Endodermal cell (in vitro differentiated cells): ENCODE measurements at regions not wholly inside any gene's neighbourhood (a gene's known extent, or its start where the extent isn't known, plus 50 kb on each side); places are given as distances from the start of the nearest gene placed in this dataset.

Experiments
- DNase-seq: peaks from one replicate; pipeline ENCODE4 v3.0.0-alpha.2; 2017
- H3K27ac ChIP-seq: 2 replicates; pipeline ENCODE4 v1.5.1; 2013; ENCODE audit warnings: mild to moderate bottlenecking, low read depth, low read length, moderate library complexity
- H3K27me3 ChIP-seq: 2 replicates; pipeline ENCODE4 v1.6.1; 2013; ENCODE audit warnings: mild to moderate bottlenecking, low read length, moderate library complexity; ENCODE audit not compliant: insufficient read depth, control insufficient read depth, poor library complexity, severe bottlenecking
- H3K36me3 ChIP-seq: 2 replicates; pipeline ENCODE4 v1.7.0; 2013; ENCODE audit warnings: mild to moderate bottlenecking, low read length, moderate library complexity; ENCODE audit not compliant: control insufficient read depth, insufficient read depth
- H3K4me1 ChIP-seq: one replicate; pipeline ENCODE4 v1.7.0; 2013; ENCODE audit warnings: low read length; ENCODE audit not compliant: control insufficient read depth, insufficient read depth
- H3K4me3 ChIP-seq: 2 replicates; pipeline ENCODE4 v1.5.1; 2013; ENCODE audit warnings: mild to moderate bottlenecking, low read length, moderate library complexity
- H3K9ac ChIP-seq: 2 replicates; pipeline ENCODE4 v1.6.1; 2013; ENCODE audit warnings: mild to moderate bottlenecking, low read length, moderate library complexity; ENCODE audit not compliant: poor library complexity, severe bottlenecking; ENCODE audit errors: extremely low read depth
- H3K9me3 ChIP-seq: 2 replicates; pipeline ENCODE4 v1.6.1; 2013; ENCODE audit warnings: mild to moderate bottlenecking, low read length, moderate library complexity; ENCODE audit not compliant: control insufficient read depth
- H3K27ac Mint-ChIP-seq: 2 replicates; pipeline ENCODE4 v1.8.0; 2020; ENCODE audit warnings: mixed read lengths
- H3K27me3 Mint-ChIP-seq: 2 replicates; pipeline ENCODE4 v1.8.0; 2021; ENCODE audit warnings: mild to moderate bottlenecking, mixed read lengths; ENCODE audit not compliant: insufficient read depth
- H3K36me3 Mint-ChIP-seq: 2 replicates; pipeline ENCODE4 v1.8.0; 2020; ENCODE audit warnings: low read depth, mixed read lengths
- H3K4me1 Mint-ChIP-seq: 2 replicates; pipeline ENCODE4 v1.8.0; 2020; ENCODE audit warnings: mixed read lengths
- H3K4me3 Mint-ChIP-seq: 2 replicates; pipeline ENCODE4 v1.8.0; 2020; ENCODE audit warnings: mild to moderate bottlenecking, moderate library complexity, mixed read lengths
- H3K9me3 Mint-ChIP-seq: 2 replicates; pipeline ENCODE4 v1.8.0; 2020; ENCODE audit warnings: mild to moderate bottlenecking, mixed read lengths
- WGBS, 2 experiments: methylation state at CpG; one replicate each; pipeline versions ENCODE4 v1.1.5 to v1.1.7; 2013; ENCODE audit warnings: missing lambda C conversion rate in 2 of 2, mixed read lengths in 1 of 2; ENCODE audit not compliant: insufficient coverage in 1 of 2, insufficient read length in 1 of 2; 5-methylcytosine and 5-hydroxymethylcytosine counted together
- TF ChIP-seq, protein P1 (sequence below): fragments of 200-600 bp; sonication (generic); conservative IDR thresholded peaks from 2 replicates; pipeline ENCODE4 v1.5.0; 2021; ENCODE audit warnings: antibody characterized with exemption, mild to moderate bottlenecking

- H3K27ac Mint-ChIP-seq: no peak overlapping the region
- no peak for DNase-seq
- Histone ChIP-seq H3K27ac (no peak overlapping the region), H3K4me1 (no peaks in the 10 kb centered on the region), H3K9me3 (no peaks in the 10 kb centered on the region), H3K4me3 (no peak overlapping the region), H3K27me3 (no peaks in the 10 kb centered on the region), H3K36me3 (no peaks in the 10 kb centered on the region), H3K9ac (no peak overlapping the region)
- WGBS, 2 experiments: 70 to 100% methylated on average over 1 to 4 of the region's 4 CpGs
- no peaks in the 10 kb centered on the region for H3K27me3 Mint-ChIP-seq
- H3K4me3 Mint-ChIP-seq: no peak overlapping the region
- no peaks in the 10 kb centered on the region for H3K9me3 Mint-ChIP-seq
- TF ChIP-seq, protein P1, sequence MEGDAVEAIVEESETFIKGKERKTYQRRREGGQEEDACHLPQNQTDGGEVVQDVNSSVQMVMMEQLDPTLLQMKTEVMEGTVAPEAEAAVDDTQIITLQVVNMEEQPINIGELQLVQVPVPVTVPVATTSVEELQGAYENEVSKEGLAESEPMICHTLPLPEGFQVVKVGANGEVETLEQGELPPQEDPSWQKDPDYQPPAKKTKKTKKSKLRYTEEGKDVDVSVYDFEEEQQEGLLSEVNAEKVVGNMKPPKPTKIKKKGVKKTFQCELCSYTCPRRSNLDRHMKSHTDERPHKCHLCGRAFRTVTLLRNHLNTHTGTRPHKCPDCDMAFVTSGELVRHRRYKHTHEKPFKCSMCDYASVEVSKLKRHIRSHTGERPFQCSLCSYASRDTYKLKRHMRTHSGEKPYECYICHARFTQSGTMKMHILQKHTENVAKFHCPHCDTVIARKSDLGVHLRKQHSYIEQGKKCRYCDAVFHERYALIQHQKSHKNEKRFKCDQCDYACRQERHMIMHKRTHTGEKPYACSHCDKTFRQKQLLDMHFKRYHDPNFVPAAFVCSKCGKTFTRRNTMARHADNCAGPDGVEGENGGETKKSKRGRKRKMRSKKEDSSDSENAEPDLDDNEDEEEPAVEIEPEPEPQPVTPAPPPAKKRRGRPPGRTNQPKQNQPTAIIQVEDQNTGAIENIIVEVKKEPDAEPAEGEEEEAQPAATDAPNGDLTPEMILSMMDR: no peak
- no peaks in the 10 kb centered on the region for H3K4me1 Mint-ChIP-seq
- H3K36me3 Mint-ChIP-seq: no peaks in the 10 kb centered on the region
Measured at GRCh38 chr16:64085296-64085695, 1036.6 kb downstream of the CDH11 start.

DNA sequence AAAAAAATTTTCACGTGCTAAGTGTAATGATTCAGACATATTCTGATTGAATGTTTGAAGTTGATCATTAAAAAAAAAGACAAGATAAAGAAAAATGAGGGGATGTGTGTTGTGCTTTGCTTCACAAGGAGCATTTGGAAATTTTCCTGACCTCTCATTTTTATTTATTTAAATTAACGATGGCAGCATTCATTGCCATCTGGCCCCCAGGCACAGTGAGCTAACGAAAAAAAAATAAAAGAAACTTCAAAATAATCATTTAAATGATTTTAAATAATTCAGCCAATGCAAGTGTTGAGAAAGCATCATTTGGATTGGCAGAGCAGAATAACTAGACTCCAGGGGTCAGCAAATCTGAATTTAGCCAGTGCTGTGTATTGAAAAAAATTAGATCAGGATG is 1037.2 kb downstream of the CDH11 start:
- H3K27ac Mint-ChIP-seq: no peak overlapping the region
- H3K4me1 Mint-ChIP-seq: no peaks in the 10 kb centered on the region
- WGBS, 2 experiments: 79% methylated on average over 3 of the region's 3 CpGs; no CpG with 5 or more reads in 1 of the 2 experiments

DNA sequence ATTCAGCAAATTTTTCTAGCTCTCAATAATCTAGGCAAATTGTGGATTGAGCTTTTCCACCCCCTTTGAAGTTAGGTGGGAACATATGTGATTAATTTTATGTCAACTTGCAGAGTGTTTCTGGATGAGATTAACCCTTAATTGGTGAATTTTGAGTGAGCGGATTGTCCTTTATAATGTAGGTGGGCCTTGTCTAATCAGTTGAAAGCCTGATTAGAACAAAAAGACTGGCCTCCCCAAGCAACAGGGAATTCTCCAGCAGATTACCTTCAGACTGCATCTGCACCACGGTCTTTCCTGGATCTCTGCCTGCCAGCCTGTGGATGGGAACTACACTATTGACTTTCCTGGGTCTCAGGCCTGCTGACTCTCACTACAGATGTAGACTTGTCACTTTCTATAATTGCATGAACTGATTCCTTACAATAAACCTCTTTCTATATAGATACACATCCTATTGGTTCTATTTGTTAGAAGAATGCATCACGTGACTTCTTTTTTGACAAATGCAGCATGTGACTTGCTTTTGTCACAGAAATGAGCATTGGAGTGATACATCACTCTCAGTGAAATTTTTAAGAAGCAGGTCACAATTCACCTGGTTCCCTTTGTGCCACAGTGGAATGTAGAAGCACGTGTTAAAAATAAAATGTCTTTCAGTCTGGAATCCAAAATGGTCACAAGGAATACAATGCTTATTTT is 1038.3 kb downstream of the CDH11 start:
- H3K27me3 ChIP-seq: no peaks in the 10 kb centered on the region
- no peak for DNase-seq
- no peak overlapping the region for H3K27ac ChIP-seq
- no peaks in the 10 kb centered on the region for H3K9me3 ChIP-seq
- 92 to 95% methylated on average over 4 of the region's 4 CpGs for WGBS, 2 experiments
- H3K9me3 Mint-ChIP-seq: no peaks in the 10 kb centered on the region
- H3K36me3 Mint-ChIP-seq: no peaks in the 10 kb centered on the region
- no peaks in the 10 kb centered on the region for H3K4me1 ChIP-seq
- TF ChIP-seq, protein P1: no peak
- no peak overlapping the region for H3K4me3 Mint-ChIP-seq
- H3K4me1 Mint-ChIP-seq: no peaks in the 10 kb centered on the region
- H3K4me3 ChIP-seq: no peak overlapping the region
- no peaks in the 10 kb centered on the region for H3K27me3 Mint-ChIP-seq
- H3K36me3 ChIP-seq: no peaks in the 10 kb centered on the region
- H3K27ac Mint-ChIP-seq: no peak overlapping the region
- H3K9ac ChIP-seq: no peak overlapping the region

More for the DNA sequence above, 1037.2 kb downstream of the CDH11 start:
- H3K36me3 Mint-ChIP-seq: no peaks in the 10 kb centered on the region
- Histone ChIP-seq H3K36me3 (no peaks in the 10 kb centered on the region), H3K27ac (no peak overlapping the region), H3K9ac (no peak overlapping the region), H3K27me3 (no peaks in the 10 kb centered on the region), H3K9me3 (no peaks in the 10 kb centered on the region), H3K4me3 (no peak overlapping the region), H3K4me1 (no peaks in the 10 kb centered on the region)
- no peaks in the 10 kb centered on the region for H3K9me3 Mint-ChIP-seq
- H3K27me3 Mint-ChIP-seq: no peaks in the 10 kb centered on the region
- no peak for DNase-seq
- TF ChIP-seq, protein P1: no peak
- no peak overlapping the region for H3K4me3 Mint-ChIP-seq
